Psoas muscle (tissue), 7 donors: ENCODE measurements at regions not wholly inside any gene's neighbourhood (a gene's known extent, or its start where the extent isn't known, plus 50 kb on each side); places are given as distances from the start of the nearest gene placed in this dataset.

Experiments used
- ATAC-seq, 4 donors: fragments of 200-7000 bp; cut with Tn5 transposase; one replicate each; pipeline ENCODE4 v1.9.1; 2020; ENCODE audit warnings: moderate library complexity in 3 of 4, mild to moderate bottlenecking in 2 of 4
- DNase-seq, 2 donors: peaks; one replicate each; pipeline ENCODE4 v3.0.0-alpha.2; 2020
- H3K27ac ChIP-seq: fragments of 200-600 bp; one replicate; pipeline ENCODE4 v1.8.0; 2022
- H3K27me3 ChIP-seq, 3 donors: fragments of 200-600 bp in 1 of 3; one replicate each; pipeline versions ENCODE4 v1.6.1 to v1.8.0; 2013 to 2022; ENCODE audit warnings: low read length in 2 of 3, mild to moderate bottlenecking in 2 of 3, moderate library complexity in 1 of 3; ENCODE audit not compliant: insufficient read depth in 3 of 3
- H3K36me3 ChIP-seq, 2 donors: fragments of 200-600 bp in 1 of 2; one replicate each; pipeline versions ENCODE4 v1.6.1 to v1.8.0; 2013 to 2022; ENCODE audit warnings: low read depth in 1 of 2, mild to moderate bottlenecking in 1 of 2, moderate library complexity in 1 of 2; ENCODE audit not compliant: insufficient read depth in 1 of 2
- H3K4me1 ChIP-seq: fragments of 200-600 bp; one replicate; pipeline ENCODE4 v1.8.0; 2022
- H3K4me3 ChIP-seq: fragments of 200-600 bp; one replicate; pipeline ENCODE4 v1.8.0; 2022; ENCODE audit warnings: mild to moderate bottlenecking
- H3K9me3 ChIP-seq: fragments of 200-600 bp; one replicate; pipeline ENCODE4 v1.8.0; 2022
- CTCF ChIP-seq: fragments of 200-600 bp; IDR thresholded peaks from one replicate; pipeline ENCODE4 v1.8.0; 2022; ENCODE audit warnings: antibody characterized with exemption
- WGBS, 3 donors: extraction: QIAGEN DNeasy Blood & Tissue Kit; methylation state at CpG; one replicate each; pipeline versions ENCODE4 v1.1.6 to v1.1.7; 2013; 5-methylcytosine and 5-hydroxymethylcytosine counted together
- intact Hi-C, 2 donors: fragments of 100-400 bp; cut with DNase I; formaldehyde crosslinking; loops; one replicate each; pipeline versions ENCODE4 v1.11.0 to v1.14.2; 2022
- donor health status: healthy with polysubstance abuse.
- donor health status: DM: no; HTN: no; CAD: no; lungs with moderate emphysema.
- donor health status: Bipolar disorder and iron deficiency.
- donor health status: healthy.
- donor health status: DM: yes; HTN: yes; CAD: no.
- donor health status: DM: no; HTN: no; CAD: no.
- donor health status: DM: yes; HTN: yes; CAD: no.

GRCh38 chr16:47970291-47970931 lies 185.4 kb downstream of the ABCC12 start:
- Histone ChIP-seq H3K4me3 (no peak overlapping the region), H3K36me3 (no peaks in the 10 kb centered on the region), H3K27ac (no peak overlapping the region), H3K27me3 (no peaks in the 10 kb centered on the region), H3K4me1 (no peaks in the 10 kb centered on the region), H3K9me3 (no peaks in the 10 kb centered on the region)
- intact Hi-C loops = no loop called here
- ATAC-seq (no peak), DNase-seq (no peak)
- TF ChIP-seq CTCF = no peak
- WGBS, 3 donors = 2% methylated on average over 2 of the region's 2 CpGs

- no peak overlapping the region for H3K27ac ChIP-seq
- 39 to 47% (median 43%) methylated on average over 2 of the region's 2 CpGs for WGBS, 3 donors
- H3K36me3 ChIP-seq = no peaks in the 10 kb centered on the region
- no peaks in the 10 kb centered on the region for H3K4me1 ChIP-seq
- no peak for TF ChIP-seq CTCF
- no peaks in the 10 kb centered on the region for H3K9me3 ChIP-seq
- intact Hi-C loops = no loop called here
- no peak overlapping the region for H3K4me3 ChIP-seq
- ATAC-seq (no peak), DNase-seq (no peak)
- no peaks in the 10 kb centered on the region for H3K27me3 ChIP-seq
These were observed 188.4 kb downstream of the ABCC12 start for GRCh38 chr16:47967374-47967773.

- TF ChIP-seq CTCF = no peak
- ATAC-seq = no peak
- Histone ChIP-seq H3K9me3 (no peaks in the 10 kb centered on the region), H3K4me3 (no peak overlapping the region), H3K27ac (no peak overlapping the region), H3K4me1 (no peaks in the 10 kb centered on the region), H3K27me3 (no peaks in the 10 kb centered on the region), H3K36me3 (no peaks in the 10 kb centered on the region)
- DNase-seq = no peak
- intact Hi-C loops = no loop called here
- 77 to 79% (median 79%) methylated on average over 4 of the region's 4 CpGs for WGBS, 3 donors
These were observed 189.5 kb downstream of the ABCC12 start for GRCh38 chr16:47966325-47966724.

- Histone ChIP-seq H3K4me3 (no peak overlapping the region), H3K9me3 (no peaks in the 10 kb centered on the region), H3K4me1 (no peaks in the 10 kb centered on the region), H3K27me3 (no peaks in the 10 kb centered on the region), H3K36me3 (no peaks in the 10 kb centered on the region), H3K27ac (no peak overlapping the region)
- ATAC-seq (no peak), DNase-seq (no peak)
- TF ChIP-seq CTCF = no peak
- intact Hi-C loops = no loop called here
- WGBS, 3 donors = 20 to 29% (median 23%) methylated on average over 2 of the region's 2 CpGs
These were observed 190.4 kb downstream of the ABCC12 start for GRCh38 chr16:47965439-47965838.

- intact Hi-C loops = no loop called here
These were observed 197.1 kb downstream of the ABCC12 start for GRCh38 chr16:47958726-47959125.

More at GRCh38 chr16:47958726-47959125, 197.1 kb downstream of the ABCC12 start:
- Histone ChIP-seq H3K9me3 (no peaks in the 10 kb centered on the region), H3K27me3 (no peaks in the 10 kb centered on the region), H3K4me3 (no peak overlapping the region), H3K27ac (no peak overlapping the region), H3K4me1 (no peaks in the 10 kb centered on the region), H3K36me3 (no peaks in the 10 kb centered on the region)
- 86 to 91% (median 89%) methylated on average over 5 of the region's 5 CpGs for WGBS, 3 donors
- TF ChIP-seq CTCF = no peak
- no peak for DNase-seq
- no peak for ATAC-seq
